ENCODE measurements at regions not wholly inside any gene's neighbourhood (a gene's known extent, or its start where the extent isn't known, plus 50 kb on each side); places are given as distances from the start of the nearest gene placed in this dataset.
"Not testable (repeated sequence)": the region's sequence is repeated elsewhere in the genome, so short reads cannot be mapped to it uniquely, and the experiment has no call there.

GRCh38 chr5:144596517-144596916, 425.8 kb downstream of the KCTD16 start:
- Histone ChIP-seq H3K4me3 (no peak overlapping the region), H3K36me3 (ENCODE audit: low read depth) (no peaks in the 10 kb centered on the region), H3K9me2 (ENCODE audit: insufficient read depth) (no peaks in the 10 kb centered on the region), H3K4me2 (ENCODE audit: unreplicated experiment) (no peak overlapping the region), H4K20me1 (ENCODE audit: insufficient read depth) (no peaks in the 10 kb centered on the region), H3K9ac (no peak overlapping the region), H3K9me3 (ENCODE audit: low read depth) (no peaks in the 10 kb centered on the region), H3K4me1 (ENCODE audit: insufficient read depth) (no peaks in the 10 kb centered on the region), H3K27me3 (replicated peaks; ENCODE audit: insufficient read depth) (peaks cover 4% of the 10 kb centered on the region), H3K27ac (no peak overlapping the region), H3K79me2 (ENCODE audit: insufficient read depth) (no peaks in the 10 kb centered on the region), H3F3A (ENCODE audit: insufficient read depth) (no peaks in the 10 kb centered on the region), H2AFZ (no peak overlapping the region)
- TF ChIP-seq EZH2phosphoT487 (IDR thresholded peaks at IDR 0.05; ENCODE audit: insufficient read depth, low read depth) (no peak), EZH2 (IDR thresholded peaks at IDR 0.05; ENCODE audit: insufficient read depth, poor library complexity, severe bottlenecking) (no peak)
- WGBS, 2 experiments (ENCODE audit: low coverage in 1 of 2, low lambda C conversion rate in 2 of 2, missing lambda C conversion rate in 2 of 2) = 30 to 37% methylated on average over 2 of the region's 2 CpGs
- in situ Hi-C loops (cut with MboI) = no loop called here
- DNase-seq = no peak

- Histone ChIP-seq H3K27ac (no peak overlapping the region), H2AFZ (no peak overlapping the region), H4K20me1 (ENCODE audit: insufficient read depth) (no peaks in the 10 kb centered on the region), H3K4me2 (ENCODE audit: unreplicated experiment) (no peak overlapping the region), H3K9me3 (ENCODE audit: low read depth) (no peaks in the 10 kb centered on the region), H3K27me3 (replicated peaks; ENCODE audit: insufficient read depth) (no peaks in the 10 kb centered on the region; the same call in 1 of the 2 replicates), H3K4me3 (no peak overlapping the region), H3K36me3 (ENCODE audit: low read depth) (no peaks in the 10 kb centered on the region), H3F3A (ENCODE audit: insufficient read depth) (no peaks in the 10 kb centered on the region), H3K4me1 (ENCODE audit: insufficient read depth) (no peaks in the 10 kb centered on the region), H3K9ac (no peak overlapping the region), H3K9me2 (ENCODE audit: insufficient read depth) (no peaks in the 10 kb centered on the region), H3K79me2 (ENCODE audit: insufficient read depth) (no peaks in the 10 kb centered on the region)
- DNase-seq = no peak
- 75 to 77% methylated on average over 24 to 25 of the region's 25 CpGs for WGBS, 2 experiments (ENCODE audit: low coverage in 1 of 2, low lambda C conversion rate in 2 of 2, missing lambda C conversion rate in 2 of 2)
- no peak for TF ChIP-seq EZH2 (IDR thresholded peaks at IDR 0.05; ENCODE audit: insufficient read depth, poor library complexity, severe bottlenecking)
- TF ChIP-seq EZH2phosphoT487 (IDR thresholded peaks at IDR 0.05; ENCODE audit: insufficient read depth, low read depth) = no peak
- in situ Hi-C loops (cut with MboI) = no loop called here
Measured at GRCh38 chr5:144594919-144595318, 424.2 kb downstream of the KCTD16 start.

GRCh38 chr5:144594234-144594633, 423.6 kb downstream of the KCTD16 start:
- H3K79me2 ChIP-seq (ENCODE audit: insufficient read depth); H3K9me2 ChIP-seq (ENCODE audit: insufficient read depth); H3K36me3 ChIP-seq (ENCODE audit: low read depth); H3K4me2 ChIP-seq (ENCODE audit: unreplicated experiment); DNase-seq; H3K9ac ChIP-seq; H3K4me1 ChIP-seq (ENCODE audit: insufficient read depth); in situ Hi-C loops (cut with MboI); H2AFZ ChIP-seq; H3K27me3 ChIP-seq (replicated peaks; ENCODE audit: insufficient read depth); H3F3A ChIP-seq (ENCODE audit: insufficient read depth); H3K4me3 ChIP-seq; H3K27ac ChIP-seq; H3K9me3 ChIP-seq (ENCODE audit: low read depth); H4K20me1 ChIP-seq (ENCODE audit: insufficient read depth): not testable (repeated sequence)
- WGBS, 2 experiments (ENCODE audit: low coverage in 1 of 2, low lambda C conversion rate in 2 of 2, missing lambda C conversion rate in 2 of 2) = 45 to 62% methylated on average over 3 to 4 of the region's 4 CpGs

GRCh38 chr5:144585681-144586080, 415.0 kb downstream of the KCTD16 start:
- Histone ChIP-seq H4K20me1 (ENCODE audit: insufficient read depth) (no peaks in the 10 kb centered on the region), H3K4me2 (ENCODE audit: unreplicated experiment) (no peak overlapping the region), H3K27ac (no peak overlapping the region), H3K9me2 (ENCODE audit: insufficient read depth) (no peaks in the 10 kb centered on the region), H2AFZ (no peak overlapping the region), H3K36me3 (ENCODE audit: low read depth) (no peaks in the 10 kb centered on the region), H3K9me3 (ENCODE audit: low read depth) (no peaks in the 10 kb centered on the region), H3K27me3 (replicated peaks; ENCODE audit: insufficient read depth) (no peaks in the 10 kb centered on the region), H3K4me1 (ENCODE audit: insufficient read depth) (no peaks in the 10 kb centered on the region), H3K9ac (no peak overlapping the region), H3F3A (ENCODE audit: insufficient read depth) (no peaks in the 10 kb centered on the region), H3K79me2 (ENCODE audit: insufficient read depth) (no peaks in the 10 kb centered on the region), H3K4me3 (no peak overlapping the region)
- no peak for TF ChIP-seq EZH2phosphoT487 (IDR thresholded peaks at IDR 0.05; ENCODE audit: insufficient read depth, low read depth)
- no peak for TF ChIP-seq EZH2 (IDR thresholded peaks at IDR 0.05; ENCODE audit: insufficient read depth, poor library complexity, severe bottlenecking)
- in situ Hi-C loops (cut with MboI) = no loop called here
- DNase-seq = no peak
- 52 to 53% methylated on average over 5 of the region's 5 CpGs for WGBS, 2 experiments (ENCODE audit: low coverage in 1 of 2, low lambda C conversion rate in 2 of 2, missing lambda C conversion rate in 2 of 2)
